H9 (cell line): ENCODE measurements at regions not wholly inside any gene's neighbourhood (a gene's known extent, or its start where the extent isn't known, plus 50 kb on each side); places are given as distances from the start of the nearest gene placed in this dataset.

Experiments used
- DNase-seq: peaks from one replicate; pipeline ENCODE4 v3.0.0-alpha.2; 2017
- H2AFZ ChIP-seq: one replicate; pipeline ENCODE4 v1.6.1; 2013; ENCODE audit warnings: mild to moderate bottlenecking, low read length, control low read depth, moderate library complexity
- H2AK5ac ChIP-seq: 2 replicates; pipeline ENCODE4 v1.6.1; 2013; ENCODE audit warnings: low read length, control low read depth, mixed read lengths; ENCODE audit not compliant: insufficient read length
- H2BK120ac ChIP-seq: one replicate; pipeline ENCODE4 v1.6.1; 2013; ENCODE audit warnings: low read depth, mild to moderate bottlenecking, low read length, control low read depth, inconsistent platforms; ENCODE audit not compliant: poor library complexity, severe bottlenecking
- H2BK12ac ChIP-seq: 2 replicates; pipeline ENCODE4 v1.6.1; 2013; ENCODE audit warnings: low read length, control low read depth, mixed read lengths, low read depth; ENCODE audit not compliant: insufficient read length
- H2BK15ac ChIP-seq: 2 replicates; pipeline ENCODE4 v1.6.1; 2013; ENCODE audit warnings: low read depth, low read length, control low read depth
- H2BK20ac ChIP-seq: one replicate; pipeline ENCODE4 v1.6.1; 2013; ENCODE audit warnings: low read depth, mild to moderate bottlenecking, low read length, control low read depth, inconsistent platforms; ENCODE audit not compliant: poor library complexity, severe bottlenecking
- H2BK5ac ChIP-seq: 2 replicates; pipeline ENCODE4 v1.6.1; 2013; ENCODE audit warnings: low read length, control low read depth, mixed read lengths; ENCODE audit not compliant: insufficient read length
- H3K14ac ChIP-seq: 2 replicates; pipeline ENCODE4 v1.6.1; 2013; ENCODE audit warnings: low read length, control low read depth; ENCODE audit not compliant: insufficient read depth
- H3K18ac ChIP-seq: 2 replicates; pipeline ENCODE4 v1.6.1; 2013; ENCODE audit warnings: low read depth, mild to moderate bottlenecking, mixed read lengths, low read length, control low read depth; ENCODE audit not compliant: insufficient read length
- H3K23ac ChIP-seq: 2 replicates; pipeline ENCODE4 v1.6.1; 2013; ENCODE audit warnings: low read length, control low read depth, mixed read lengths, low read depth; ENCODE audit not compliant: insufficient read length
- H3K23me2 ChIP-seq: 2 replicates; pipeline ENCODE4 v1.6.1; 2013; ENCODE audit warnings: low read depth, mild to moderate bottlenecking, mixed read lengths, low read length, control low read depth; ENCODE audit not compliant: insufficient read length, poor library complexity, severe bottlenecking
- H3K27ac ChIP-seq: 2 replicates; pipeline ENCODE4 v1.5.1; 2013; ENCODE audit warnings: low read length, control low read depth, mixed read lengths, low read depth; ENCODE audit not compliant: insufficient read length
- H3K27me3 ChIP-seq: 2 replicates; pipeline ENCODE4 v1.6.1; 2013; ENCODE audit warnings: low read length, control low read depth, inconsistent platforms; ENCODE audit not compliant: insufficient read depth
- H3K4ac ChIP-seq: 2 replicates; pipeline ENCODE4 v1.6.1; 2013; ENCODE audit warnings: low read depth, mild to moderate bottlenecking, control low read depth, inconsistent platforms, low read length, moderate library complexity
- H3K4me1 ChIP-seq: 2 replicates; pipeline ENCODE4 v1.6.1; 2013; ENCODE audit warnings: low read length, control low read depth, inconsistent platforms; ENCODE audit not compliant: insufficient read depth
- H3K4me2 ChIP-seq: 2 replicates; pipeline ENCODE4 v1.6.1; 2013; ENCODE audit warnings: low read length, control low read depth, mixed read lengths; ENCODE audit not compliant: insufficient read length, insufficient read depth
- H3K56ac ChIP-seq: 2 replicates; pipeline ENCODE4 v1.6.1; 2013; ENCODE audit warnings: low read depth, mild to moderate bottlenecking, mixed read lengths, low read length, control low read depth; ENCODE audit not compliant: insufficient read length
- H3K79me1 ChIP-seq: 2 replicates; pipeline ENCODE4 v1.6.1; 2013; ENCODE audit warnings: low read depth, mild to moderate bottlenecking, moderate library complexity, low read length, control low read depth, inconsistent platforms; ENCODE audit not compliant: insufficient read depth, poor library complexity, severe bottlenecking
- H3K79me2 ChIP-seq: 2 replicates; pipeline ENCODE4 v1.6.1; 2013; ENCODE audit warnings: low read length, control low read depth, inconsistent platforms; ENCODE audit not compliant: insufficient read depth
- H3K9ac ChIP-seq: 2 replicates; pipeline ENCODE4 v1.6.1; 2013; ENCODE audit warnings: low read length, control low read depth, mixed read lengths; ENCODE audit not compliant: insufficient read length; ENCODE audit errors: extremely low read depth
- H3K9me3 ChIP-seq: one replicate; pipeline ENCODE4 v1.6.1; 2013; ENCODE audit warnings: low read depth, low read length, inconsistent platforms; ENCODE audit not compliant: control insufficient read depth
- H3T11ph ChIP-seq: one replicate; pipeline ENCODE4 v1.6.1; 2013; ENCODE audit warnings: mild to moderate bottlenecking, low read length, control low read depth, inconsistent platforms
- H4K20me1 ChIP-seq: one replicate; pipeline ENCODE4 v1.6.1; 2013; ENCODE audit not compliant: control insufficient read depth, insufficient read length, insufficient read depth
- H4K5ac ChIP-seq: 2 replicates; pipeline ENCODE4 v1.6.1; 2013; ENCODE audit warnings: low read depth, mild to moderate bottlenecking, mixed read lengths, low read length, control low read depth; ENCODE audit not compliant: insufficient read length
- H4K8ac ChIP-seq: replicated peaks from 2 replicates; pipeline ENCODE4 v1.6.1; 2013; ENCODE audit warnings: low read length, control low read depth, mixed read lengths, low read depth; ENCODE audit not compliant: insufficient read length
- H4K91ac ChIP-seq: 2 replicates; pipeline ENCODE4 v1.6.1; 2013; ENCODE audit warnings: low read depth, mild to moderate bottlenecking, moderate library complexity, mixed read lengths, low read length, control low read depth; ENCODE audit not compliant: insufficient read length
- H3K27ac Mint-ChIP-seq, 3 experiments: 2 replicates in 2 of 3; 3 replicates in 1 of 3; pipeline ENCODE4 v1.8.0; 2020 to 2021; ENCODE audit warnings: mixed read lengths in 3 of 3, mild to moderate bottlenecking in 1 of 3, moderate library complexity in 1 of 3
- H3K27me3 Mint-ChIP-seq: 2 replicates; pipeline ENCODE4 v1.8.0; 2021; ENCODE audit warnings: low read depth, mild to moderate bottlenecking, moderate library complexity, mixed read lengths
- H3K36me3 Mint-ChIP-seq, 3 experiments: 2 replicates in 2 of 3; 3 replicates in 1 of 3; pipeline ENCODE4 v1.8.0; 2020 to 2021; ENCODE audit warnings: low read depth in 3 of 3, mixed read lengths in 3 of 3; ENCODE audit not compliant: insufficient read depth in 1 of 3
- H3K4me1 Mint-ChIP-seq, 2 experiments: 2 replicates each; pipeline ENCODE4 v1.8.0; 2020; ENCODE audit warnings: mixed read lengths in 2 of 2
- H3K4me3 Mint-ChIP-seq, 2 experiments: 2 replicates in 1 of 2; 3 replicates in 1 of 2; pipeline ENCODE4 v1.8.0; 2020 to 2021; ENCODE audit warnings: mild to moderate bottlenecking in 2 of 2, mixed read lengths in 2 of 2, moderate library complexity in 1 of 2
- H3K9me3 Mint-ChIP-seq, 2 experiments: 2 replicates in 1 of 2; 3 replicates in 1 of 2; pipeline ENCODE4 v1.8.0; 2020; ENCODE audit warnings: mild to moderate bottlenecking in 2 of 2, mixed read lengths in 2 of 2, moderate library complexity in 1 of 2
- TF ChIP-seq, protein P1 (sequence below): fragments of 200-600 bp; sonication (generic); conservative IDR thresholded peaks from 3 replicates; pipeline ENCODE4 v1.8.0; 2021; ENCODE audit warnings: antibody characterized with exemption, mild to moderate bottlenecking

DNA sequence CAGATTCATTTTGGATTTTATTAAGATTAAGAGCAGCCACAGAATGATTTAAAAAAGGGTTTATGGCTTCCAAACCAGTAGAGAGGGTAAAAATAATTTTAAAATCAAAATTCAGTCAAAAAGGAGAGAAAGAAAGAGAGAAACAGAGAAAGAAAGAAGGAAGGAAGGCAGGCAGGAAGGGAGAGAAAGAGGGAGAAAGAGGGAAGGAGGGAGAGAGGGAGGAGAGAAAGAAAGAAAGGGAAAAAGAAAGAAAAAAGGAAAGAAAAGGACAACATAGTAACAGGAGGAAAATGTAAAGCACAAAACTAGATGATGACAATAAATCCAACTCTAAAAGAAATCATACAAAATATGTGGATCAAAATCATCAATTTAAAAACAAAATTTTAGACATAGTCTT lies 79.6 kb upstream of the FRG1 start:
- no peaks in the 10 kb centered on the region for H3K79me1 ChIP-seq
- no peak overlapping the region for H2AK5ac ChIP-seq
- no peaks in the 10 kb centered on the region for H3K4me1 Mint-ChIP-seq

More for the DNA sequence above, 79.6 kb upstream of the FRG1 start:
- no peak overlapping the region for H2BK120ac ChIP-seq
- no peaks in the 10 kb centered on the region for H3K4me1 ChIP-seq
- no peaks in the 10 kb centered on the region for H4K20me1 ChIP-seq
- no peak overlapping the region for H3K4me3 Mint-ChIP-seq
- no peaks in the 10 kb centered on the region for H3K23me2 ChIP-seq
- H2BK15ac ChIP-seq = no peak overlapping the region
- H3T11ph ChIP-seq = no peak overlapping the region
- TF ChIP-seq, protein P1, sequence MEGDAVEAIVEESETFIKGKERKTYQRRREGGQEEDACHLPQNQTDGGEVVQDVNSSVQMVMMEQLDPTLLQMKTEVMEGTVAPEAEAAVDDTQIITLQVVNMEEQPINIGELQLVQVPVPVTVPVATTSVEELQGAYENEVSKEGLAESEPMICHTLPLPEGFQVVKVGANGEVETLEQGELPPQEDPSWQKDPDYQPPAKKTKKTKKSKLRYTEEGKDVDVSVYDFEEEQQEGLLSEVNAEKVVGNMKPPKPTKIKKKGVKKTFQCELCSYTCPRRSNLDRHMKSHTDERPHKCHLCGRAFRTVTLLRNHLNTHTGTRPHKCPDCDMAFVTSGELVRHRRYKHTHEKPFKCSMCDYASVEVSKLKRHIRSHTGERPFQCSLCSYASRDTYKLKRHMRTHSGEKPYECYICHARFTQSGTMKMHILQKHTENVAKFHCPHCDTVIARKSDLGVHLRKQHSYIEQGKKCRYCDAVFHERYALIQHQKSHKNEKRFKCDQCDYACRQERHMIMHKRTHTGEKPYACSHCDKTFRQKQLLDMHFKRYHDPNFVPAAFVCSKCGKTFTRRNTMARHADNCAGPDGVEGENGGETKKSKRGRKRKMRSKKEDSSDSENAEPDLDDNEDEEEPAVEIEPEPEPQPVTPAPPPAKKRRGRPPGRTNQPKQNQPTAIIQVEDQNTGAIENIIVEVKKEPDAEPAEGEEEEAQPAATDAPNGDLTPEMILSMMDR = no peak
- H3K27ac ChIP-seq = no peak overlapping the region
- H2BK20ac ChIP-seq = no peak overlapping the region
- H2AFZ ChIP-seq = no peak overlapping the region
- H3K9me3 ChIP-seq = peaks cover 10% of the 10 kb centered on the region
- H2BK5ac ChIP-seq = no peak overlapping the region
- H3K4me2 ChIP-seq = no peak overlapping the region
- peaks cover 0 to 7% (median 4%) of the 10 kb centered on the region in 3 experiments; a peak in 4 of 7 replicates for H3K36me3 Mint-ChIP-seq
- H3K23ac ChIP-seq = no peak overlapping the region
- no peak overlapping the region for H3K14ac ChIP-seq
- H4K91ac ChIP-seq = no peak overlapping the region
- H3K27ac Mint-ChIP-seq = no peak overlapping the region
- no peak overlapping the region for H3K4ac ChIP-seq
- H3K27me3 Mint-ChIP-seq = no peaks in the 10 kb centered on the region; the same call in 1 of the 2 replicates
- H3K18ac ChIP-seq = no peak overlapping the region
- no peak overlapping the region for H3K56ac ChIP-seq
- no peak overlapping the region for H3K9ac ChIP-seq
- no peak overlapping the region for H2BK12ac ChIP-seq
- peaks cover 63 to 88% of the 10 kb centered on the region in 2 experiments for H3K9me3 Mint-ChIP-seq
- no peak for DNase-seq
- no peak overlapping the region for H4K5ac ChIP-seq
- H3K27me3 ChIP-seq = no peaks in the 10 kb centered on the region
- no peak overlapping the region for H4K8ac ChIP-seq
- no peaks in the 10 kb centered on the region; the same call in 1 of the 2 replicates for H3K79me2 ChIP-seq
